ENCODE measurements at regions not wholly inside any gene's neighbourhood (a gene's known extent, or its start where the extent isn't known, plus 50 kb on each side); places are given as distances from the start of the nearest gene placed in this dataset.

DNA sequence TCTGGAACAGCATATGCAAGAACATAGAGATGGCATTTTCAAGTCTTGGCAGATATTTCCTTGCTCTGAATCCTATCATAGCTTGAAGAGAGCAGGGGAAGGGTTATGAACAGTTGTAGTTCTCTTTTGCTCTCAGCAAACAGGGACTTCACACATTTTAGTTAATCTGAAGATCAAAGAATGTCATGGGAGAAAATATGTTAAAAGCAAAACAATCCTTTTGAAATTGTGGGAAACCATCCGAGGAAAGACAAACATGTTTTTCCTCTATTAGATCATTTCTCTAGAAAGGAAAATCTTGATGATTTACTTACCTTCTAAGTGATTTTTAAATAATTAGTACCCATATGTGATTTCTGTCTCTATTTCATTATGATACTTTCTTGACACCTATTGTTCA, 77.8 kb upstream of the DCBLD2 start:
- Histone ChIP-seq H2AFZ (ENCODE audit: low read length) (no peak overlapping the region), H3K4ac (ENCODE audit: low read depth, low read length) (no peak overlapping the region), H3K27ac (ENCODE audit: insufficient read length, low read depth, low read length) (no peak overlapping the region), H3K23me2 (ENCODE audit: insufficient read length, low read depth, low read length, poor library complexity, severe bottlenecking) (no peaks in the 10 kb centered on the region), H2BK12ac (ENCODE audit: insufficient read length, low read depth, low read length) (no peak overlapping the region), H4K8ac (replicated peaks; ENCODE audit: insufficient read length, low read depth, low read length) (no peak overlapping the region), H2BK120ac (ENCODE audit: low read depth, low read length, poor library complexity, severe bottlenecking) (no peak overlapping the region), H3K23ac (ENCODE audit: insufficient read length, low read depth, low read length) (no peak overlapping the region), H2BK5ac (ENCODE audit: insufficient read length, low read length) (no peak overlapping the region), H3K27me3 (ENCODE audit: insufficient read depth, low read length) (no peaks in the 10 kb centered on the region), H3K4me2 (ENCODE audit: insufficient read depth, insufficient read length, low read length) (no peak overlapping the region), H3K4me1 (ENCODE audit: insufficient read depth, low read length) (no peaks in the 10 kb centered on the region), H2AK5ac (ENCODE audit: insufficient read length, low read length) (no peak overlapping the region), H3K56ac (ENCODE audit: insufficient read length, low read depth, low read length) (no peak overlapping the region), H4K91ac (ENCODE audit: insufficient read length, low read depth, low read length) (no peak overlapping the region), H2BK15ac (ENCODE audit: low read depth, low read length) (no peak overlapping the region), H4K5ac (ENCODE audit: insufficient read length, low read depth, low read length) (no peak overlapping the region), H2BK20ac (ENCODE audit: low read depth, low read length, poor library complexity, severe bottlenecking) (no peak overlapping the region), H4K20me1 (ENCODE audit: control insufficient read depth, insufficient read depth, insufficient read length) (no peaks in the 10 kb centered on the region), H3T11ph (ENCODE audit: low read length) (no peak overlapping the region), H3K14ac (ENCODE audit: insufficient read depth, low read length) (no peak overlapping the region), H3K18ac (ENCODE audit: insufficient read length, low read depth, low read length) (no peak overlapping the region), H3K79me1 (ENCODE audit: insufficient read depth, low read depth, low read length, poor library complexity, severe bottlenecking) (no peaks in the 10 kb centered on the region), H3K9ac (ENCODE audit: extremely low read depth, insufficient read length, low read length) (no peak overlapping the region), H3K79me2 (ENCODE audit: insufficient read depth, low read length) (no peaks in the 10 kb centered on the region), H3K9me3 (ENCODE audit: control insufficient read depth, low read depth, low read length) (no peaks in the 10 kb centered on the region)
- Mint-ChIP-seq H3K27ac (no peak overlapping the region), H3K27me3 (ENCODE audit: low read depth) (no peaks in the 10 kb centered on the region), H3K4me3 (no peak overlapping the region), H3K4me1 (peaks cover 6% of the 10 kb centered on the region in 2 experiments; a peak in 3 of 4 replicates), H3K36me3 (ENCODE audit: insufficient read depth in 1 of 3, low read depth in 3 of 3) (0 out of 7 replicates have a peak, but pooled peaks cover 0 to 3% (median 0%) of the 10 kb centered on the region in 3 experiments), H3K9me3 (no peaks in the 10 kb centered on the region; a peak in 2 of 5 replicates)
- no peak for DNase-seq
- WGBS (ENCODE audit: extremely low coverage, insufficient read length, low lambda C conversion rate) = no CpG with 5 or more reads among the region's 1 CpG
- TF ChIP-seq, protein P1, sequence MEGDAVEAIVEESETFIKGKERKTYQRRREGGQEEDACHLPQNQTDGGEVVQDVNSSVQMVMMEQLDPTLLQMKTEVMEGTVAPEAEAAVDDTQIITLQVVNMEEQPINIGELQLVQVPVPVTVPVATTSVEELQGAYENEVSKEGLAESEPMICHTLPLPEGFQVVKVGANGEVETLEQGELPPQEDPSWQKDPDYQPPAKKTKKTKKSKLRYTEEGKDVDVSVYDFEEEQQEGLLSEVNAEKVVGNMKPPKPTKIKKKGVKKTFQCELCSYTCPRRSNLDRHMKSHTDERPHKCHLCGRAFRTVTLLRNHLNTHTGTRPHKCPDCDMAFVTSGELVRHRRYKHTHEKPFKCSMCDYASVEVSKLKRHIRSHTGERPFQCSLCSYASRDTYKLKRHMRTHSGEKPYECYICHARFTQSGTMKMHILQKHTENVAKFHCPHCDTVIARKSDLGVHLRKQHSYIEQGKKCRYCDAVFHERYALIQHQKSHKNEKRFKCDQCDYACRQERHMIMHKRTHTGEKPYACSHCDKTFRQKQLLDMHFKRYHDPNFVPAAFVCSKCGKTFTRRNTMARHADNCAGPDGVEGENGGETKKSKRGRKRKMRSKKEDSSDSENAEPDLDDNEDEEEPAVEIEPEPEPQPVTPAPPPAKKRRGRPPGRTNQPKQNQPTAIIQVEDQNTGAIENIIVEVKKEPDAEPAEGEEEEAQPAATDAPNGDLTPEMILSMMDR (conservative IDR thresholded peaks at IDR 0.05) = no peak
